ENCODE measurements at regions not wholly inside any gene's neighbourhood (a gene's known extent, or its start where the extent isn't known, plus 50 kb on each side); places are given as distances from the start of the nearest gene placed in this dataset.

- Histone ChIP-seq H3K4me1 (ENCODE audit: insufficient read depth) (peaks cover 1% of the 10 kb centered on the region), H3K9me3 (no peaks in the 10 kb centered on the region), H3K36me3 (no peaks in the 10 kb centered on the region), H3K4me3 (no peak overlapping the region), H3K27me3 (no peaks in the 10 kb centered on the region), H3K27ac (no peak overlapping the region)
- DNase-seq, result no peak
- intact Hi-C loops (cut with DNase I), result no loop called here
- WGBS, 3 donors, result 76 to 82% (median 78%) methylated on average over 14 of the region's 14 CpGs
- TF ChIP-seq EP300 (IDR thresholded peaks at IDR 0.05) (no peak), CTCF (IDR thresholded peaks at IDR 0.05) (no peak), POLR2A (IDR thresholded peaks at IDR 0.05) (no peak)
These were observed 261.9 kb downstream of the CTTN start for GRCh38 chr11:70660059-70660888.

GRCh38 chr11:70660889-70661197 lies 262.5 kb downstream of the CTTN start:
- no peak overlapping the region for H3K27ac ChIP-seq
- TF ChIP-seq CTCF (IDR thresholded peaks at IDR 0.05), result no peak
- no peak for TF ChIP-seq POLR2A (IDR thresholded peaks at IDR 0.05)
- no peak for TF ChIP-seq EP300 (IDR thresholded peaks at IDR 0.05)
- no peak overlapping the region for H3K4me3 ChIP-seq
- no peaks in the 10 kb centered on the region for H3K27me3 ChIP-seq
- H3K9me3 ChIP-seq, result no peaks in the 10 kb centered on the region
- WGBS, 3 donors, result 66 to 77% (median 67%) methylated on average over 11 of the region's 11 CpGs
- H3K36me3 ChIP-seq, result no peaks in the 10 kb centered on the region
- H3K4me1 ChIP-seq (ENCODE audit: insufficient read depth), result peaks cover 1% of the 10 kb centered on the region
- intact Hi-C loops (cut with DNase I), result no loop called here
- DNase-seq, result no peak

- Histone ChIP-seq H3K4me1 (ENCODE audit: insufficient read depth) (peaks cover 1% of the 10 kb centered on the region), H3K9me3 (no peaks in the 10 kb centered on the region), H3K4me3 (no peak overlapping the region), H3K36me3 (no peaks in the 10 kb centered on the region), H3K27me3 (no peaks in the 10 kb centered on the region), H3K27ac (no peak overlapping the region)
- 0 to 1% (median 1%) methylated on average over 50 to 54 of the region's 54 CpGs for WGBS, 3 donors
- DNase-seq, result no peak
- intact Hi-C loops (cut with DNase I), result no loop called here
- no peak for TF ChIP-seq POLR2A (IDR thresholded peaks at IDR 0.05)
- TF ChIP-seq EP300 (IDR thresholded peaks at IDR 0.05), result no peak
- TF ChIP-seq CTCF (IDR thresholded peaks at IDR 0.05), result no peak
These were observed 263.6 kb downstream of the CTTN start for GRCh38 chr11:70661761-70662501.

GRCh38 chr11:70662691-70663098 lies 264.4 kb downstream of the CTTN start:
- intact Hi-C loops (cut with DNase I), result no loop called here
- Histone ChIP-seq H3K9me3 (no peaks in the 10 kb centered on the region), H3K27ac (no peak overlapping the region), H3K27me3 (no peaks in the 10 kb centered on the region), H3K4me1 (ENCODE audit: insufficient read depth) (peaks cover 1% of the 10 kb centered on the region), H3K36me3 (no peaks in the 10 kb centered on the region), H3K4me3 (no peak overlapping the region)
- DNase-seq, result no peak
- no peak for TF ChIP-seq CTCF (IDR thresholded peaks at IDR 0.05)
- TF ChIP-seq POLR2A (IDR thresholded peaks at IDR 0.05), result no peak
- TF ChIP-seq EP300 (IDR thresholded peaks at IDR 0.05), result no peak
- 2 to 4% (median 4%) methylated on average over 15 of the region's 15 CpGs for WGBS, 3 donors

All from ovary (tissue), 7 donors.